SK-N-SH treated with all-trans-retinoic acid at 6 μM for 48 hours (cell line): ENCODE measurements at regions not wholly inside any gene's neighbourhood (a gene's known extent, or its start where the extent isn't known, plus 50 kb on each side); places are given as distances from the start of the nearest gene placed in this dataset.

ENCODE experiments used
- ATAC-seq: fragments of 200-7000 bp; cut with Tn5 transposase; 3 replicates; pipeline ENCODE4 v1.9.1; 2020; ENCODE audit warnings: mild to moderate bottlenecking, moderate library complexity
- ARNTL ChIP-seq: fragments of 450-650 bp; formaldehyde crosslinking; IDR thresholded peaks from 2 replicates; pipeline ENCODE4 v1.5.0; 2020; ENCODE audit warnings: low read depth, mild to moderate bottlenecking, moderate library complexity, borderline replicate concordance
- BACH2 ChIP-seq: fragments of 250-450 bp; sonication (Bioruptor Pico); IDR thresholded peaks from 2 replicates; pipeline ENCODE4 v1.9.0; 2021; ENCODE audit warnings: mild to moderate bottlenecking, borderline replicate concordance
- CSDC2 ChIP-seq: fragments of 250-450 bp; sonication (Bioruptor Pico); IDR thresholded peaks from 2 replicates; pipeline ENCODE4 v1.5.0; 2020; ENCODE audit warnings: mild to moderate bottlenecking, moderate library complexity
- ESRRG ChIP-seq: fragments of 250-450 bp; sonication (Bioruptor Pico); IDR thresholded peaks from 2 replicates; pipeline ENCODE4 v1.6.1; 2021; ENCODE audit warnings: mild to moderate bottlenecking
- GLIS3 ChIP-seq: fragments of 250-450 bp; sonication (Bioruptor Pico); IDR thresholded peaks from 2 replicates; pipeline ENCODE4 v1.5.0; 2020; ENCODE audit warnings: mild to moderate bottlenecking, moderate library complexity
- ISL1 ChIP-seq: fragments of 250-450 bp; sonication (Bioruptor Pico); IDR thresholded peaks from 2 replicates; pipeline ENCODE4 v2.1.2; 2022; ENCODE audit warnings: mild to moderate bottlenecking, moderate library complexity
- OSR1 ChIP-seq: fragments of 250-450 bp; sonication (Bioruptor Pico); IDR thresholded peaks from 2 replicates; pipeline ENCODE4 v1.8.0; 2022; ENCODE audit warnings: moderate library complexity, mild to moderate bottlenecking, inconsistent platforms
- PPARA ChIP-seq: fragments of 250-450 bp; sonication (Bioruptor Pico); IDR thresholded peaks from 2 replicates; pipeline ENCODE4 v1.5.0; 2020; ENCODE audit warnings: mild to moderate bottlenecking, borderline replicate concordance
- SNAI2 ChIP-seq: fragments of 250-450 bp; sonication (Bioruptor Pico); IDR thresholded peaks from 2 replicates; pipeline ENCODE4 v1.5.0; 2020; ENCODE audit warnings: mild to moderate bottlenecking, moderate library complexity
- TCF4 ChIP-seq: fragments of 250-450 bp; sonication (Bioruptor Pico); IDR thresholded peaks from 2 replicates; pipeline ENCODE4 v1.8.0; 2021; ENCODE audit warnings: mild to moderate bottlenecking, moderate library complexity, borderline replicate concordance
- TOX ChIP-seq: fragments of 250-450 bp; sonication (Bioruptor Pico); IDR thresholded peaks from 2 replicates; pipeline ENCODE4 v1.8.0; 2021; ENCODE audit warnings: mild to moderate bottlenecking, moderate library complexity, borderline replicate concordance
- ZC3H10 ChIP-seq: fragments of 250-450 bp; sonication (Bioruptor Pico); IDR thresholded peaks from 2 replicates; pipeline ENCODE4 v1.5.1; 2021; ENCODE audit warnings: mild to moderate bottlenecking, moderate library complexity
- ZFP3 ChIP-seq: fragments of 250-450 bp; sonication (Bioruptor Pico); IDR thresholded peaks from 2 replicates; pipeline ENCODE4 v1.5.0; 2020; ENCODE audit warnings: mild to moderate bottlenecking, moderate library complexity
- ZFP30 ChIP-seq: fragments of 450-650 bp; formaldehyde crosslinking; IDR thresholded peaks from 2 replicates; pipeline ENCODE4 v1.5.0; 2022; ENCODE audit warnings: mild to moderate bottlenecking, moderate library complexity
- ZNF565 ChIP-seq: fragments of 450-650 bp; formaldehyde crosslinking; conservative IDR thresholded peaks from 2 replicates; pipeline ENCODE4 v1.5.0; 2020; ENCODE audit warnings: low read depth, mild to moderate bottlenecking, moderate library complexity
- ZNF70 ChIP-seq: fragments of 450-650 bp; formaldehyde crosslinking; IDR thresholded peaks from 2 replicates; pipeline ENCODE4 v1.5.0; 2020; ENCODE audit warnings: mild to moderate bottlenecking, moderate library complexity
- ZNF8 ChIP-seq: fragments of 450-650 bp; formaldehyde crosslinking; IDR thresholded peaks from 2 replicates; pipeline ENCODE4 v1.5.0; 2020; ENCODE audit warnings: mild to moderate bottlenecking, moderate library complexity
- TF ChIP-seq, protein P1 (sequence below): fragments of 250-450 bp; sonication (Bioruptor Pico); IDR thresholded peaks from 2 replicates; pipeline ENCODE4 v1.8.0; 2020; ENCODE audit warnings: mild to moderate bottlenecking, moderate library complexity, borderline replicate concordance
- TF ChIP-seq, protein P2 (sequence below): fragments of 250-450 bp; sonication (Bioruptor Pico); IDR thresholded peaks from 2 replicates; pipeline ENCODE4 v1.5.1; 2020; ENCODE audit warnings: low read depth, mild to moderate bottlenecking, moderate library complexity
- TF ChIP-seq, protein P3 (sequence below): fragments of 250-450 bp; sonication (Bioruptor Pico); IDR thresholded peaks from 2 replicates; pipeline ENCODE4 v1.5.1; 2021; ENCODE audit warnings: mild to moderate bottlenecking, moderate library complexity

DNA sequence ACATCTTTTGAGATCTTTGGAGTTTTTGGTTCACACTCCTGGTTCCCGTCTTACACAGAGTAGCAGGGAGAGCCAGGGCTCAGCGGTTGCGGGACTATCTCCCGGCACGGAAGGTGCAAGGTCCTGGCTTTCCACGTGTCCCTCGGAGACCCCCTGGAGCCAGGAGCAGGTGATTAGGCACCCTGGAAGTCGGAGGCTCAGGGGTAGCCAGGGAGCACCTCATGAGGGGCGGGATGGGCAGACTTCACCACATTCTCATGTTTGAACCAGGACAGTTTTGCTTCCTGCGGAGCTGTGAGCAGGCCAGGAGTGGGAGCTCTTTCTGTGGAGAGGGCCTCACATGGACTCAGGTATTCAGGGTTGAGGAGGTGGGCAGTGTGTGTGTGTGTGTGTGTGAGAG lies 273.7 kb upstream of the IRX1 start:
- no peak for TF ChIP-seq ZFP30 (CRISPR knock-in tag)
- TF ChIP-seq, protein P1, sequence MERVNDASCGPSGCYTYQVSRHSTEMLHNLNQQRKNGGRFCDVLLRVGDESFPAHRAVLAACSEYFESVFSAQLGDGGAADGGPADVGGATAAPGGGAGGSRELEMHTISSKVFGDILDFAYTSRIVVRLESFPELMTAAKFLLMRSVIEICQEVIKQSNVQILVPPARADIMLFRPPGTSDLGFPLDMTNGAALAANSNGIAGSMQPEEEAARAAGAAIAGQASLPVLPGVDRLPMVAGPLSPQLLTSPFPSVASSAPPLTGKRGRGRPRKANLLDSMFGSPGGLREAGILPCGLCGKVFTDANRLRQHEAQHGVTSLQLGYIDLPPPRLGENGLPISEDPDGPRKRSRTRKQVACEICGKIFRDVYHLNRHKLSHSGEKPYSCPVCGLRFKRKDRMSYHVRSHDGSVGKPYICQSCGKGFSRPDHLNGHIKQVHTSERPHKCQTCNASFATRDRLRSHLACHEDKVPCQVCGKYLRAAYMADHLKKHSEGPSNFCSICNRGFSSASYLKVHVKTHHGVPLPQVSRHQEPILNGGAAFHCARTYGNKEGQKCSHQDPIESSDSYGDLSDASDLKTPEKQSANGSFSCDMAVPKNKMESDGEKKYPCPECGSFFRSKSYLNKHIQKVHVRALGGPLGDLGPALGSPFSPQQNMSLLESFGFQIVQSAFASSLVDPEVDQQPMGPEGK (CRISPR knock-in tag) = no peak
- TF ChIP-seq BACH2 (CRISPR knock-in tag) = no peak
- ATAC-seq = no peak

DNA sequence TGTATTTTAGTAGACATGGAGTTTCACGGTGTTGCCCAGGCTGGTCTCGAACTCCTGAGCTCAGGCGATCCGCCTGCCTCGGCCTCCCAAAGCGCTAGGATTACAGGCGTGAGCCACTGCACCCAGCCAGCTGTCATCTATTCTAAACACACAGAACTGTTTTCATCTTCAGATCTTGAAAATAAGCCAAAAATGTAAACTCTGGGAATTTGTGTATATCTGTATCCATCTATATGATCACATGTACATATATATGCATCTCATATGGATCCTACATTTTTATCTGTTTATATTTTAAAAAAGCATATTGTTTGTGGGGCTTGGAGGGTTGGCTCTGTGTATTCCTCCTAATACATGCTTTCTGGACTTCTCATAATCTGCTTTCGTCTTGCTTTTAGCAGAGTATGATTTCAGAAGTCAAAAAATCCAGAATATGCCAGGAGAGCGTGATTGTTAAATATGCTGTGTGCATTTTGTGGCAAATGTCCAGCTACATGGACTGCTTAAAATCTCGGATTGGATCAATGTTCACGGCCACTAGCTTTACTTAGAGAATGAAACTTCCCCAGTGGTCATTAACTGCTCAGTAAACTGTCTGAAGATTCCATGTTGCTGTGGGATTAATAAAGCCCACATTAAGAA lies 274.4 kb upstream of the IRX1 start:
- no peak for ATAC-seq
- TF ChIP-seq SNAI2 (CRISPR knock-in tag) (no peak), TOX (CRISPR knock-in tag) (no peak), ARNTL (CRISPR knock-in tag) (no peak), ZFP30 (CRISPR knock-in tag) (no peak), CSDC2 (CRISPR knock-in tag) (no peak), PPARA (CRISPR knock-in tag) (no peak), ZNF70 (CRISPR knock-in tag) (no peak), ZC3H10 (no peak), ZFP3 (CRISPR knock-in tag) (no peak), ZNF8 (CRISPR knock-in tag) (no peak), BACH2 (CRISPR knock-in tag) (no peak), TCF4 (CRISPR knock-in tag) (no peak), OSR1 (CRISPR knock-in tag) (no peak), ISL1 (CRISPR knock-in tag) (no peak), ESRRG (no peak), ZNF565 (CRISPR knock-in tag) (no peak)
- TF ChIP-seq, protein P1 (CRISPR knock-in tag) = no peak
- TF ChIP-seq, protein P2, sequence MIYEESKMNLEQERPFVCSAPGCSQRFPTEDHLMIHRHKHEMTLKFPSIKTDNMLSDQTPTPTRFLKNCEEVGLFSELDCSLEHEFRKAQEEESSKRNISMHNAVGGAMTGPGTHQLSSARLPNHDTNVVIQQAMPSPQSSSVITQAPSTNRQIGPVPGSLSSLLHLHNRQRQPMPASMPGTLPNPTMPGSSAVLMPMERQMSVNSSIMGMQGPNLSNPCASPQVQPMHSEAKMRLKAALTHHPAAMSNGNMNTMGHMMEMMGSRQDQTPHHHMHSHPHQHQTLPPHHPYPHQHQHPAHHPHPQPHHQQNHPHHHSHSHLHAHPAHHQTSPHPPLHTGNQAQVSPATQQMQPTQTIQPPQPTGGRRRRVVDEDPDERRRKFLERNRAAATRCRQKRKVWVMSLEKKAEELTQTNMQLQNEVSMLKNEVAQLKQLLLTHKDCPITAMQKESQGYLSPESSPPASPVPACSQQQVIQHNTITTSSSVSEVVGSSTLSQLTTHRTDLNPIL (CRISPR knock-in tag) = no peak
- TF ChIP-seq, protein P3, sequence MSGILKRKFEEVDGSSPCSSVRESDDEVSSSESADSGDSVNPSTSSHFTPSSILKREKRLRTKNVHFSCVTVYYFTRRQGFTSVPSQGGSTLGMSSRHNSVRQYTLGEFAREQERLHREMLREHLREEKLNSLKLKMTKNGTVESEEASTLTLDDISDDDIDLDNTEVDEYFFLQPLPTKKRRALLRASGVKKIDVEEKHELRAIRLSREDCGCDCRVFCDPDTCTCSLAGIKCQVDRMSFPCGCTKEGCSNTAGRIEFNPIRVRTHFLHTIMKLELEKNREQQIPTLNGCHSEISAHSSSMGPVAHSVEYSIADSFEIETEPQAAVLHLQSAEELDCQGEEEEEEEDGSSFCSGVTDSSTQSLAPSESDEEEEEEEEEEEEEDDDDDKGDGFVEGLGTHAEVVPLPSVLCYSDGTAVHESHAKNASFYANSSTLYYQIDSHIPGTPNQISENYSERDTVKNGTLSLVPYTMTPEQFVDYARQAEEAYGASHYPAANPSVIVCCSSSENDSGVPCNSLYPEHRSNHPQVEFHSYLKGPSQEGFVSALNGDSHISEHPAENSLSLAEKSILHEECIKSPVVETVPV (CRISPR knock-in tag) = no peak

DNA sequence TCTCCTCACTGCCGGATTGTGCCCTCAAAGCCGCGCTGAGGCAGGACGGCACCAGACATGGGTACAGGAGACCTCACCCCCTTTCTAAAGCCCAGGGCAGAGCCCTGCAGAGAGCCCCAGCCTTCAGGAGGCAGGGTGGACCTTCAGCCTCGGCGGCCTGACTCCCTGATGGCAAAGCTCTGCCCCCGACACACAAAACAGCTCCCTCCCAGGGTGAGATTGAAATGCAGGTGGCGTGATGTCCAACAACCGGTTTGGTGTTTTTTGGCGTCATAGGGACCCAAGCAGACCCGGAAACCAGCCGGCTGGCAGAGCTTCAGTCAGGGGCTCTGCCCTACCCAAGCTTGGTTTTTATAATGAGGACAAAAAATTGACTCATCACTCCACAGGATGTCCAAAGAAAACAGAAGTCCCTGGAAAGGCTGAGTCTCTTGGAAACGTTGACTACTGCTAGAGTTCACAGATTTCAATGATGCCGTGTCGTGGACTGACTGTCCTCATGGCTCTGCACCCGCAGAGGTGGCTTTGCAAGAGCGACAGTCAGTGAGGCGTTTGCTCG lies 275.2 kb upstream of the IRX1 start:
- TF ChIP-seq ZNF8 (CRISPR knock-in tag) (no peak), SNAI2 (CRISPR knock-in tag) (no peak), ARNTL (CRISPR knock-in tag) (no peak), ISL1 (CRISPR knock-in tag) (no peak), GLIS3 (CRISPR knock-in tag) (no peak), ZC3H10 (no peak), CSDC2 (CRISPR knock-in tag) (no peak)
- TF ChIP-seq, protein P2 (CRISPR knock-in tag) = no peak
- TF ChIP-seq, all 23 proteins: peak for 0
- no peak for ATAC-seq
